ENCODE measurements at regions not wholly inside any gene's neighbourhood (a gene's known extent, or its start where the extent isn't known, plus 50 kb on each side); places are given as distances from the start of the nearest gene placed in this dataset.

GRCh38 chr2:217706095-217706494 is 296.7 kb downstream of the TNS1 start (continued):
- TF ChIP-seq, protein P1, sequence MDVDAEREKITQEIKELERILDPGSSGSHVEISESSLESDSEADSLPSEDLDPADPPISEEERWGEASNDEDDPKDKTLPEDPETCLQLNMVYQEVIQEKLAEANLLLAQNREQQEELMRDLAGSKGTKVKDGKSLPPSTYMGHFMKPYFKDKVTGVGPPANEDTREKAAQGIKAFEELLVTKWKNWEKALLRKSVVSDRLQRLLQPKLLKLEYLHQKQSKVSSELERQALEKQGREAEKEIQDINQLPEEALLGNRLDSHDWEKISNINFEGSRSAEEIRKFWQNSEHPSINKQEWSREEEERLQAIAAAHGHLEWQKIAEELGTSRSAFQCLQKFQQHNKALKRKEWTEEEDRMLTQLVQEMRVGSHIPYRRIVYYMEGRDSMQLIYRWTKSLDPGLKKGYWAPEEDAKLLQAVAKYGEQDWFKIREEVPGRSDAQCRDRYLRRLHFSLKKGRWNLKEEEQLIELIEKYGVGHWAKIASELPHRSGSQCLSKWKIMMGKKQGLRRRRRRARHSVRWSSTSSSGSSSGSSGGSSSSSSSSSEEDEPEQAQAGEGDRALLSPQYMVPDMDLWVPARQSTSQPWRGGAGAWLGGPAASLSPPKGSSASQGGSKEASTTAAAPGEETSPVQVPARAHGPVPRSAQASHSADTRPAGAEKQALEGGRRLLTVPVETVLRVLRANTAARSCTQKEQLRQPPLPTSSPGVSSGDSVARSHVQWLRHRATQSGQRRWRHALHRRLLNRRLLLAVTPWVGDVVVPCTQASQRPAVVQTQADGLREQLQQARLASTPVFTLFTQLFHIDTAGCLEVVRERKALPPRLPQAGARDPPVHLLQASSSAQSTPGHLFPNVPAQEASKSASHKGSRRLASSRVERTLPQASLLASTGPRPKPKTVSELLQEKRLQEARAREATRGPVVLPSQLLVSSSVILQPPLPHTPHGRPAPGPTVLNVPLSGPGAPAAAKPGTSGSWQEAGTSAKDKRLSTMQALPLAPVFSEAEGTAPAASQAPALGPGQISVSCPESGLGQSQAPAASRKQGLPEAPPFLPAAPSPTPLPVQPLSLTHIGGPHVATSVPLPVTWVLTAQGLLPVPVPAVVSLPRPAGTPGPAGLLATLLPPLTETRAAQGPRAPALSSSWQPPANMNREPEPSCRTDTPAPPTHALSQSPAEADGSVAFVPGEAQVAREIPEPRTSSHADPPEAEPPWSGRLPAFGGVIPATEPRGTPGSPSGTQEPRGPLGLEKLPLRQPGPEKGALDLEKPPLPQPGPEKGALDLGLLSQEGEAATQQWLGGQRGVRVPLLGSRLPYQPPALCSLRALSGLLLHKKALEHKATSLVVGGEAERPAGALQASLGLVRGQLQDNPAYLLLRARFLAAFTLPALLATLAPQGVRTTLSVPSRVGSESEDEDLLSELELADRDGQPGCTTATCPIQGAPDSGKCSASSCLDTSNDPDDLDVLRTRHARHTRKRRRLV (CRISPR knock-in tag; IDR thresholded peaks at IDR 0.05), result no peak
- TF ChIP-seq, protein P2, sequence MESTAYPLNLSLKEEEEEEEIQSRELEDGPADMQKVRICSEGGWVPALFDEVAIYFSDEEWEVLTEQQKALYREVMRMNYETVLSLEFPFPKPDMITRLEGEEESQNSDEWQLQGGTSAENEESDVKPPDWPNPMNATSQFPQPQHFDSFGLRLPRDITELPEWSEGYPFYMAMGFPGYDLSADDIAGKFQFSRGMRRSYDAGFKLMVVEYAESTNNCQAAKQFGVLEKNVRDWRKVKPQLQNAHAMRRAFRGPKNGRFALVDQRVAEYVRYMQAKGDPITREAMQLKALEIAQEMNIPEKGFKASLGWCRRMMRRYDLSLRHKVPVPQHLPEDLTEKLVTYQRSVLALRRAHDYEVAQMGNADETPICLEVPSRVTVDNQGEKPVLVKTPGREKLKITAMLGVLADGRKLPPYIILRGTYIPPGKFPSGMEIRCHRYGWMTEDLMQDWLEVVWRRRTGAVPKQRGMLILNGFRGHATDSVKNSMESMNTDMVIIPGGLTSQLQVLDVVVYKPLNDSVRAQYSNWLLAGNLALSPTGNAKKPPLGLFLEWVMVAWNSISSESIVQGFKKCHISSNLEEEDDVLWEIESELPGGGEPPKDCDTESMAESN (CRISPR knock-in tag; conservative IDR thresholded peaks at IDR 0.05), result no peak
- TF ChIP-seq KDM5A (IDR thresholded peaks at IDR 0.05; ENCODE audit: borderline replicate concordance, low read length) (no peak), SP5 (CRISPR knock-in tag; IDR thresholded peaks at IDR 0.05; ENCODE audit: borderline replicate concordance, low read depth) (no peak), CBX5 (CRISPR knock-in tag; IDR thresholded peaks at IDR 0.05; ENCODE audit: borderline replicate concordance) (no peak), ZNF75D (CRISPR knock-in tag; IDR thresholded peaks at IDR 0.05; ENCODE audit: borderline replicate concordance) (no peak)

GRCh38 chr2:217705461-217705860 is 297.3 kb downstream of the TNS1 start:
- POLR2A ChIA-PET, result interaction anchor here (0.6 kb wide), 1 partner anchor 1244 kb away, joined by 3 read pairs; no protein-coding TSS in a partner anchor
- no peaks in the 10 kb centered on the region for H3K79me2 ChIP-seq (ENCODE audit: insufficient read depth, low read length)
- FAIRE-seq, result no peak
- no peak for TF ChIP-seq PHB2 (IDR thresholded peaks at IDR 0.05; ENCODE audit: partially characterized antibody)
- no peak for TF ChIP-seq ZFP90 (CRISPR knock-in tag; IDR thresholded peaks at IDR 0.05; ENCODE audit: borderline replicate concordance)
- no peak for TF ChIP-seq ASH2L (IDR thresholded peaks at IDR 0.05; ENCODE audit: insufficient read length, low read depth, low read length)
- TF ChIP-seq ZNF333 (CRISPR knock-in tag; IDR thresholded peaks at IDR 0.05; ENCODE audit: borderline replicate concordance), result no peak
- no peak for TF ChIP-seq ZSCAN5A (CRISPR knock-in tag; IDR thresholded peaks at IDR 0.05; ENCODE audit: borderline replicate concordance)
- no peak for TF ChIP-seq IRX3 (CRISPR knock-in tag; IDR thresholded peaks at IDR 0.05; ENCODE audit: borderline replicate concordance, low read depth)
- no peak for TF ChIP-seq TCF7L2 (IDR thresholded peaks at IDR 0.05; ENCODE audit: low read depth, low read length)
- TF ChIP-seq GTF2F1 (IDR thresholded peaks at IDR 0.05; ENCODE audit: low read length), result no peak
- TF ChIP-seq SNAPC2 (CRISPR knock-in tag; IDR thresholded peaks at IDR 0.05), result no peak

More at GRCh38 chr2:217705461-217705860, 297.3 kb downstream of the TNS1 start:
- peaks cover 13% of the 10 kb centered on the region; the same call in 1 of the 2 replicates for H4K20me1 ChIP-seq (ENCODE audit: insufficient read depth, low read length)
- in situ Hi-C loops (cut with HindIII; ENCODE audit: extremely low pct_ligation_motif_present, low pct_unique_long_range_greater_than_20kb), result no loop called here
- H3K36me3 ChIP-seq (replicated peaks in 1 of 2; ENCODE audit: control insufficient read depth in 1 of 2, insufficient read depth in 2 of 2, low read length in 2 of 2), result no peaks in the 10 kb centered on the region
- 15% methylated on average over 2 of the region's 3 CpGs for WGBS (ENCODE audit: low lambda C conversion rate)
- no peak overlapping the region for H3K9ac ChIP-seq (ENCODE audit: insufficient read depth, low read depth, low read length)
- H3K4me3 ChIP-seq (replicated peaks in 1 of 3; ENCODE audit: insufficient read depth in 1 of 3, low read depth in 2 of 3, low read length in 3 of 3), result no peak overlapping the region
- no peaks in the 10 kb centered on the region for H3K9me3 ChIP-seq (ENCODE audit: low read length)
- CTCF ChIA-PET (ENCODE audit: low intra/inter-chr PET ratio, low total read pairs), result no interaction called here
- BruUV-seq (replicated peaks), result no TSS peak
- H3K27ac ChIP-seq (ENCODE audit: extremely low read length, insufficient read depth, low read length), result no peak overlapping the region
- H2AFZ ChIP-seq (ENCODE audit: low read length), result no peak overlapping the region
- H3K4me2 ChIP-seq (ENCODE audit: low read depth, low read length), result no peak overlapping the region
- ATAC-seq (no peak), DNase-seq (ENCODE audit: low spot score) (no peak)
- peaks cover 0 to 15% of the 10 kb centered on the region in 2 experiments; a peak in 2 of 5 replicates for H3K27me3 ChIP-seq (ENCODE audit: control insufficient read depth in 1 of 2, insufficient read depth in 2 of 2, low read length in 2 of 2)
- intact Hi-C loops (cut with micrococcal nuclease; ENCODE audit: unreplicated experiment), result no loop called here
- H3K4me1 ChIP-seq (ENCODE audit: insufficient read depth, low read length), result no peaks in the 10 kb centered on the region
